RWPE1 (cell line): ENCODE measurements at regions not wholly inside any gene's neighbourhood (a gene's known extent, or its start where the extent isn't known, plus 50 kb on each side); places are given as distances from the start of the nearest gene placed in this dataset.

ENCODE experiments used
- CTCF ChIA-PET: fragments of 350-600 bp; sonication (Branson Sonifier 250); formaldehyde crosslinking; extraction: SDS; loops from one replicate; lab custom pipeline; 2021; lab: Yijun Ruan, JAX
- POLR2A ChIA-PET: fragments of 400-600 bp; formaldehyde crosslinking; extraction: SDS; loops from one replicate; lab custom pipeline; 2020; ENCODE audit warnings: antibody characterized with exemption; ENCODE audit not compliant: low non-redundant PET; lab: Yijun Ruan, JAX
- DNase-seq: peaks from one replicate; pipeline ENCODE4 v3.0.0; 2012; ENCODE audit warnings: low spot score
- H3K27ac ChIP-seq: fragments of 450-650 bp; 2 replicates; pipeline ENCODE4 v1.5.1; 2017
- CTCF ChIP-seq: fragments of 450-650 bp; conservative IDR thresholded peaks from 2 replicates; pipeline ENCODE4 v1.5.1; 2017; ENCODE audit warnings: low read depth, mild to moderate bottlenecking

- CTCF ChIA-PET, result no interaction called here
- POLR2A ChIA-PET, result no interaction called here
- no peak for TF ChIP-seq CTCF
- no peak for DNase-seq
- no peak overlapping the region for H3K27ac ChIP-seq
Observed at GRCh38 chr12:88267630-88268029, 125.5 kb downstream of the TMTC3 start.

- CTCF ChIA-PET, result no interaction called here
- no peak for DNase-seq
- no peak for TF ChIP-seq CTCF
- POLR2A ChIA-PET, result no interaction called here
- H3K27ac ChIP-seq, result no peak overlapping the region
Observed at GRCh38 chr12:88272456-88272855, 130.3 kb downstream of the TMTC3 start.

- TF ChIP-seq CTCF, result no peak
- ChIA-PET CTCF (no interaction called here), POLR2A (no interaction called here)
- no peak for DNase-seq
- no peak overlapping the region for H3K27ac ChIP-seq
Observed at GRCh38 chr12:88273450-88273849, 131.3 kb downstream of the TMTC3 start.

- ChIA-PET CTCF (no interaction called here), POLR2A (no interaction called here)
- no peak for TF ChIP-seq CTCF
- H3K27ac ChIP-seq, result no peak overlapping the region
- no peak for DNase-seq
Observed at GRCh38 chr12:88273875-88274274, 131.8 kb downstream of the TMTC3 start.

GRCh38 chr12:88291498-88292131, 149.5 kb downstream of the TMTC3 start:
- ChIA-PET POLR2A (no interaction called here), CTCF (interaction anchor here (0.6 kb wide), 2 partner anchors 61 to 652 kb away, joined by 3 read pairs; no protein-coding TSS in a partner anchor)
- DNase-seq, result no peak
- no peak for TF ChIP-seq CTCF
- no peak overlapping the region for H3K27ac ChIP-seq

GRCh38 chr12:88298014-88298682, 156.0 kb downstream of the TMTC3 start:
- ChIA-PET POLR2A (no interaction called here), CTCF (no interaction called here)
- H3K27ac ChIP-seq, result no peak overlapping the region
- TF ChIP-seq CTCF, result no peak
- no peak for DNase-seq
